GM12878 (cell line): ENCODE measurements at regions not wholly inside any gene's neighbourhood (a gene's known extent, or its start where the extent isn't known, plus 50 kb on each side); places are given as distances from the start of the nearest gene placed in this dataset.

ENCODE experiments used
- ATAC-seq: fragments of 200-7000 bp; cut with Tn5 transposase; 3 replicates; pipeline ENCODE4 v1.9.1; 2020; ENCODE audit warnings: mild to moderate bottlenecking, moderate library complexity
- BruUV-seq: library from RNA; stranded (reverse); fragments of 400-500 nt; replicated peaks from 2 replicates; lab custom pipeline; 2021; lab: Mats Ljungman, UMichigan
- CTCF ChIA-PET: fragments of 300-600 bp; sonication (Branson Sonifier 250); formaldehyde crosslinking; extraction: SDS; loops from one replicate; lab custom pipeline; 2021; ENCODE audit warnings: inconsistent platforms; lab: Yijun Ruan, JAX
- POLR2A ChIA-PET: fragments of 350-600 bp; formaldehyde crosslinking; extraction: SDS; loops from one replicate; lab custom pipeline; 2021; ENCODE audit warnings: inconsistent platforms; lab: Charles Lee
- RAD21 ChIA-PET: fragments of 300-600 bp; sonication (Branson Sonifier 250); formaldehyde crosslinking; loops from one replicate; lab custom pipeline; 2023; ENCODE audit warnings: antibody characterized with exemption; ENCODE audit not compliant: unreplicated experiment; lab: Charles Lee
- SMC1A ChIA-PET: fragments of 300-600 bp; sonication (Branson Sonifier 250); formaldehyde crosslinking; loops from one replicate; lab custom pipeline; 2023; ENCODE audit not compliant: unreplicated experiment, uncharacterized antibody; lab: Charles Lee
- DNase-seq: peaks from one replicate; pipeline ENCODE4 v3.0.0-alpha.2; 2011; ENCODE audit warnings: low read depth, low spot score
- FAIRE-seq: peaks from 3 replicates; lab custom pipeline; 2011; peaks lifted over from hg19 to GRCh38; lab: Jason Lieb, UNC
- H2AFZ ChIP-seq: 2 replicates; pipeline ENCODE4 v1.6.0; 2011; ENCODE audit warnings: low read depth, low read length, control low read depth; ENCODE audit not compliant: control insufficient read depth
- H3K27ac ChIP-seq: 2 replicates; pipeline ENCODE4 v1.5.1; 2011; ENCODE audit warnings: control low read depth; ENCODE audit not compliant: control insufficient read depth, insufficient read depth
- H3K27me3 ChIP-seq, 2 experiments: replicated peaks in 1 of 2; 2 replicates each; pipeline versions ENCODE4 v1.6.0 to v1.6.1; 2011; ENCODE audit warnings: low read length in 1 of 2; ENCODE audit not compliant: control insufficient read depth in 2 of 2, insufficient read depth in 2 of 2
- H3K36me3 ChIP-seq, 2 experiments: 2 replicates each; pipeline ENCODE4 v1.5.1; 2011; ENCODE audit warnings: low read length in 1 of 2; ENCODE audit not compliant: control insufficient read depth in 2 of 2, insufficient read depth in 2 of 2
- H3K4me1 ChIP-seq: 2 replicates; pipeline ENCODE4 v1.6.1; 2011; ENCODE audit warnings: mild to moderate bottlenecking, low read length, moderate library complexity, mixed read lengths; ENCODE audit not compliant: control insufficient read depth, insufficient read depth
- H3K4me2 ChIP-seq: 2 replicates; pipeline ENCODE4 v1.6.0; 2011; ENCODE audit warnings: control low read depth; ENCODE audit not compliant: control insufficient read depth, insufficient read depth
- H3K4me3 ChIP-seq: fragments of 200-600 bp; sonication (generic); 2 replicates; pipeline ENCODE4 v1.5.1; 2016
- H3K79me2 ChIP-seq: 2 replicates; pipeline ENCODE4 v1.6.0; 2011; ENCODE audit warnings: low read length; ENCODE audit not compliant: control insufficient read depth, insufficient read depth
- H3K9ac ChIP-seq: 2 replicates; pipeline ENCODE4 v1.8.0; 2011; ENCODE audit warnings: low read length, control low read depth, mixed read lengths; ENCODE audit not compliant: control insufficient read depth, insufficient read depth
- H3K9me3 ChIP-seq: replicated peaks from 3 replicates; pipeline ENCODE4 v1.5.1; 2011; ENCODE audit warnings: mild to moderate bottlenecking, low read length; ENCODE audit not compliant: control insufficient read depth, insufficient read depth
- H4K20me1 ChIP-seq: 2 replicates; pipeline ENCODE4 v1.6.0; 2011; ENCODE audit not compliant: control insufficient read depth, insufficient read depth
- BRCA1 ChIP-seq: IDR thresholded peaks from 2 replicates; pipeline ENCODE4 v1.6.1; 2011; ENCODE audit warnings: low read depth, low read length, improper control_type of control experiment
- CBX3 ChIP-seq: fragments of 200-600 bp; sonication (generic); IDR thresholded peaks from 2 replicates; pipeline ENCODE4 v1.6.1; 2016; ENCODE audit warnings: low read depth, borderline replicate concordance
- CEBPB ChIP-seq, 2 experiments: fragments of 150-350 bp in 1 of 2; IDR thresholded peaks; 2 replicates each; pipeline ENCODE4 v1.6.1; 2012 to 2014; ENCODE audit warnings: low read depth in 2 of 2, low read length in 2 of 2, borderline replicate concordance in 1 of 2, inconsistent platforms in 1 of 2
- DPF2 ChIP-seq: fragments of 450-650 bp; IDR thresholded peaks from 2 replicates; pipeline ENCODE4 v1.6.1; 2017; ENCODE audit warnings: mild to moderate bottlenecking
- EED ChIP-seq: sonication (generic); IDR thresholded peaks from 2 replicates; pipeline ENCODE4 v1.6.1; 2016; ENCODE audit warnings: antibody characterized with exemption, low read depth
- GATAD2B ChIP-seq: fragments of 450-650 bp; conservative IDR thresholded peaks from 2 replicates; pipeline ENCODE4 v1.6.1; 2017; ENCODE audit warnings: low read depth, mild to moderate bottlenecking, moderate library complexity
- KLF5 ChIP-seq: fragments of 450-650 bp; IDR thresholded peaks from 2 replicates; pipeline ENCODE4 v1.6.1; 2014; ENCODE audit warnings: mild to moderate bottlenecking; ENCODE audit not compliant: partially characterized antibody
- MLLT1 ChIP-seq: fragments of 450-650 bp; IDR thresholded peaks from 2 replicates; pipeline ENCODE4 v1.6.1; 2016; ENCODE audit warnings: mild to moderate bottlenecking
- SMAD1 ChIP-seq: fragments of 450-650 bp; IDR thresholded peaks from 2 replicates; pipeline ENCODE4 v1.6.1; 2018; ENCODE audit warnings: mild to moderate bottlenecking, low read depth; ENCODE audit not compliant: partially characterized antibody
- SMAD5 ChIP-seq: IDR thresholded peaks from 2 replicates; pipeline ENCODE4 v1.6.1; 2016; ENCODE audit warnings: antibody characterized with exemption, low read depth
- STAT3 ChIP-seq: IDR thresholded peaks from 2 replicates; pipeline ENCODE4 v1.6.1; 2011; ENCODE audit warnings: low read depth, low read length, improper control_type of control experiment
- ZBED1 ChIP-seq: IDR thresholded peaks from 2 replicates; pipeline ENCODE4 v1.6.1; 2016; ENCODE audit warnings: borderline replicate concordance
- ZNF24 ChIP-seq: fragments of 450-650 bp; IDR thresholded peaks from 2 replicates; pipeline ENCODE4 v1.6.1; 2017; ENCODE audit warnings: antibody characterized with exemption, mild to moderate bottlenecking
- WGBS: methylation state at CpG from one replicate; pipeline ENCODE4 v1.1.6; 2016; ENCODE audit warnings: low lambda C conversion rate; ENCODE audit not compliant: insufficient replicate concordance, insufficient coverage; ENCODE audit errors: missing lambda C conversion rate; 5-methylcytosine and 5-hydroxymethylcytosine counted together
- in situ Hi-C: fragments of 300-500 bp; cut with MboI; formaldehyde crosslinking; loops from 9 replicates; pipeline ENCODE4 v1.14.3; 2018; ENCODE audit warnings: mixed read lengths
- intact Hi-C: fragments of 100-400 bp; cut with micrococcal nuclease; formaldehyde crosslinking; loops from one replicate; pipeline ENCODE4 v1.14.2; 2022; ENCODE audit not compliant: unreplicated experiment
- TF ChIP-seq, protein P1 (sequence below): fragments of 450-650 bp; IDR thresholded peaks from 2 replicates; pipeline ENCODE4 v1.6.1; 2018; ENCODE audit warnings: borderline replicate concordance, mild to moderate bottlenecking; ENCODE audit not compliant: partially characterized antibody

GRCh38 chr3:39558775-39559306, 91.4 kb downstream of the MOBP start:
- Histone ChIP-seq H3K4me2 (no peak overlapping the region), H3K4me1 (no peaks in the 10 kb centered on the region), H3K9me3 (no peaks in the 10 kb centered on the region), H3K27me3 (no peaks in the 10 kb centered on the region), H4K20me1 (no peaks in the 10 kb centered on the region), H3K79me2 (no peaks in the 10 kb centered on the region), H3K36me3 (no peaks in the 10 kb centered on the region), H3K27ac (no peak overlapping the region), H2AFZ (no peak overlapping the region), H3K4me3 (no peak overlapping the region), H3K9ac (no peak overlapping the region)
- intact Hi-C loops: no loop called here
- DNase-seq (no peak), FAIRE-seq (no peak), ATAC-seq (no peak)
- ChIA-PET SMC1A (no interaction called here), POLR2A (no interaction called here), RAD21 (no interaction called here), CTCF (no interaction called here)
- no TSS peak for BruUV-seq
- WGBS: 16% methylated on average over 3 of the region's 3 CpGs
- in situ Hi-C loops: no loop called here
- TF ChIP-seq CEBPB (IDR thresholded peaks at IDR 0.05; ENCODE audit: borderline replicate concordance in 1 of 2, low read depth in 2 of 2, low read length in 2 of 2): no peak
- no peak for TF ChIP-seq SMAD1
- TF ChIP-seq EED: no peak
- TF ChIP-seq CBX3: no peak

DNA sequence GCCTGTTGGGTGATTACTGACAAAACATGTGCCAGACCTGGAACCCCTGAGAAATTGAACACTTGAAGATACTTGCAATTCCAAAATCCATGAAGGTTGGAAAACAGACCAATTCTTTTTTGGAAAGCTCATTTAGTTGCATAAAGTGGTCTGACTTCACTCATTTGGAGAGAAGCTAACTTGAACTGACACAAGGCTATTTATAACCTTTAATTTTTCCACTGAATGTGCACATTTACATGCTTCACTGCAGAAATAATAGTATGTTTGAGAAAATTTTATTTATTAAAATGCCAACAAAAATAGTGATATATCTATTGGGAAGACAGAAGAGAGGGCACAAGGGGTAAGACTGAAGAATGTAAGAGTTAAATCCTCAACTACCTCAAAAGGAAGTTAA, 92.1 kb downstream of the MOBP start:
- no peak overlapping the region for H3K27ac ChIP-seq
- no peaks in the 10 kb centered on the region for H3K36me3 ChIP-seq
- no peak overlapping the region for H2AFZ ChIP-seq
- DNase-seq (no peak), ATAC-seq (no peak), FAIRE-seq (no peak)
- H4K20me1 ChIP-seq: no peaks in the 10 kb centered on the region
- POLR2A ChIA-PET: no interaction called here
- H3K9ac ChIP-seq: no peak overlapping the region
- SMC1A ChIA-PET: no interaction called here
- no peak overlapping the region for H3K4me2 ChIP-seq
- H3K79me2 ChIP-seq: no peaks in the 10 kb centered on the region
- no peaks in the 10 kb centered on the region for H3K27me3 ChIP-seq
- CTCF ChIA-PET: no interaction called here
- no peaks in the 10 kb centered on the region for H3K4me1 ChIP-seq
- in situ Hi-C loops (no loop called here), intact Hi-C loops (no loop called here)
- no peaks in the 10 kb centered on the region for H3K9me3 ChIP-seq
- no peak overlapping the region for H3K4me3 ChIP-seq
- RAD21 ChIA-PET: no interaction called here
- BruUV-seq: no TSS peak
- TF ChIP-seq STAT3: no peak
- TF ChIP-seq, protein P1, sequence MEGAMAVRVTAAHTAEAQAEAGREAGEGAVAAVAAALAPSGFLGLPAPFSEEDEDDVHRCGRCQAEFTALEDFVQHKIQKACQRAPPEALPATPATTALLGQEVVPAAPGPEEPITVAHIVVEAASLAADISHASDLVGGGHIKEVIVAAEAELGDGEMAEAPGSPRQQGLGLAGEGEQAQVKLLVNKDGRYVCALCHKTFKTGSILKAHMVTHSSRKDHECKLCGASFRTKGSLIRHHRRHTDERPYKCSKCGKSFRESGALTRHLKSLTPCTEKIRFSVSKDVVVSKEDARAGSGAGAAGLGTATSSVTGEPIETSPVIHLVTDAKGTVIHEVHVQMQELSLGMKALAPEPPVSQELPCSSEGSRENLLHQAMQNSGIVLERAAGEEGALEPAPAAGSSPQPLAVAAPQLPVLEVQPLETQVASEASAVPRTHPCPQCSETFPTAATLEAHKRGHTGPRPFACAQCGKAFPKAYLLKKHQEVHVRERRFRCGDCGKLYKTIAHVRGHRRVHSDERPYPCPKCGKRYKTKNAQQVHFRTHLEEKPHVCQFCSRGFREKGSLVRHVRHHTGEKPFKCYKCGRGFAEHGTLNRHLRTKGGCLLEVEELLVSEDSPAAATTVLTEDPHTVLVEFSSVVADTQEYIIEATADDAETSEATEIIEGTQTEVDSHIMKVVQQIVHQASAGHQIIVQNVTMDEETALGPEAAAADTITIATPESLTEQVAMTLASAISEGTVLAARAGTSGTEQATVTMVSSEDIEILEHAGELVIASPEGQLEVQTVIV: no peak
- no peak for TF ChIP-seq ZNF24
- no peak for TF ChIP-seq DPF2
- TF ChIP-seq GATAD2B: no peak
- no peak for TF ChIP-seq ZBED1
- no peak for TF ChIP-seq KLF5
- no peak for TF ChIP-seq SMAD5
- no peak for TF ChIP-seq MLLT1
- no peak for TF ChIP-seq BRCA1
